ENCODE measurements at regions not wholly inside any gene's neighbourhood (a gene's known extent, or its start where the extent isn't known, plus 50 kb on each side); places are given as distances from the start of the nearest gene placed in this dataset.

GRCh38 chrX:122439831-122440230, 744.2 kb upstream of the GRIA3 start:
- DNase-seq = no peak

- DNase-seq = no peak
Observed at GRCh38 chrX:122440832-122441231, 743.2 kb upstream of the GRIA3 start.

- DNase-seq = no peak
Observed at GRCh38 chrX:122441451-122441850, 742.6 kb upstream of the GRIA3 start.

GRCh38 chrX:122445466-122445865, 738.6 kb upstream of the GRIA3 start:
- no peak for DNase-seq

GRCh38 chrX:122464341-122464740, 719.7 kb upstream of the GRIA3 start:
- no peak for DNase-seq

- DNase-seq = no peak
Observed at GRCh38 chrX:122475306-122475705, 708.8 kb upstream of the GRIA3 start.

GRCh38 chrX:122500556-122500955, 683.5 kb upstream of the GRIA3 start:
- DNase-seq = no peak

GRCh38 chrX:122501652-122502051, 682.4 kb upstream of the GRIA3 start:
- no peak for DNase-seq

- no peak for DNase-seq
Observed at GRCh38 chrX:122504026-122504425, 680.1 kb upstream of the GRIA3 start.

- no peak for DNase-seq
Observed at GRCh38 chrX:122512561-122513072, 671.5 kb upstream of the GRIA3 start.

- no peak for DNase-seq
Observed at GRCh38 chrX:122517786-122518185, 666.3 kb upstream of the GRIA3 start.

- no peak for DNase-seq
Observed at GRCh38 chrX:122545778-122546177, 638.3 kb upstream of the GRIA3 start.

- DNase-seq = no peak
Observed at GRCh38 chrX:122546269-122546668, 637.8 kb upstream of the GRIA3 start.

- no peak for DNase-seq
Observed at GRCh38 chrX:122552286-122552800, 631.7 kb upstream of the GRIA3 start.

GRCh38 chrX:122555925-122556324, 628.2 kb upstream of the GRIA3 start:
- no peak for DNase-seq

GRCh38 chrX:122565952-122566351, 618.1 kb upstream of the GRIA3 start:
- no peak for DNase-seq

- DNase-seq = no peak
Observed at GRCh38 chrX:122566401-122566800, 617.7 kb upstream of the GRIA3 start.

GRCh38 chrX:122567911-122568310, 616.2 kb upstream of the GRIA3 start:
- no peak for DNase-seq

- DNase-seq = no peak
Observed at GRCh38 chrX:122572461-122572860, 611.6 kb upstream of the GRIA3 start.

GRCh38 chrX:122579036-122579435, 605.0 kb upstream of the GRIA3 start:
- no peak for DNase-seq

- no peak for DNase-seq
Observed at GRCh38 chrX:122579526-122579925, 604.6 kb upstream of the GRIA3 start.

GRCh38 chrX:122582280-122582974, 601.7 kb upstream of the GRIA3 start:
- no peak for DNase-seq

GRCh38 chrX:122582975-122583305, 601.1 kb upstream of the GRIA3 start:
- no peak for DNase-seq

- DNase-seq = no peak
Observed at GRCh38 chrX:122583551-122583950, 600.5 kb upstream of the GRIA3 start.

- DNase-seq = no peak
Observed at GRCh38 chrX:122584981-122585380, 599.1 kb upstream of the GRIA3 start.
